H1 (cell line): ENCODE measurements at regions not wholly inside any gene's neighbourhood (a gene's known extent, or its start where the extent isn't known, plus 50 kb on each side); places are given as distances from the start of the nearest gene placed in this dataset.

Source experiments
- CTCF ChIA-PET: fragments of 300-600 bp; sonication (Branson Sonifier 250); formaldehyde crosslinking; loops from one replicate; lab custom pipeline; 2021; ENCODE audit not compliant: partially characterized antibody; lab: Charles Lee
- POLR2A ChIA-PET: fragments of 300-600 bp; sonication (Branson Sonifier 250); formaldehyde crosslinking; loops from one replicate; lab custom pipeline; 2021; ENCODE audit warnings: inconsistent platforms; ENCODE audit not compliant: partially characterized antibody; lab: Charles Lee
- DNase-seq, 2 experiments: peaks; one replicate each; pipeline versions ENCODE4 v3.0.0 to v3.0.0-alpha.2; 2010 to 2022; ENCODE audit warnings: low spot score in 2 of 2, low read depth in 1 of 2, mixed read lengths in 1 of 2
- FAIRE-seq: peaks from 2 replicates; lab custom pipeline; 2011; peaks lifted over from hg19 to GRCh38; lab: Jason Lieb, UNC
- H2AFZ ChIP-seq: 2 replicates; pipeline ENCODE4 v1.8.1; 2012; ENCODE audit warnings: low read length, inconsistent platforms
- H2AK5ac ChIP-seq: 2 replicates; pipeline ENCODE4 v1.6.1; 2013; ENCODE audit warnings: low read depth, low read length
- H2BK120ac ChIP-seq: replicated peaks from 2 replicates; pipeline ENCODE3; 2013; ENCODE audit warnings: low read depth, low read length, inconsistent platforms
- H2BK12ac ChIP-seq: 2 replicates; pipeline ENCODE4 v1.6.1; 2013; ENCODE audit warnings: low read depth, low read length
- H2BK15ac ChIP-seq: 2 replicates; pipeline ENCODE4 v1.6.1; 2013; ENCODE audit warnings: low read length
- H2BK20ac ChIP-seq: 2 replicates; pipeline ENCODE4 v1.6.1; 2013; ENCODE audit warnings: low read length
- H2BK5ac ChIP-seq: 2 replicates; pipeline ENCODE4 v1.6.1; 2013; ENCODE audit warnings: low read depth, low read length
- H3K14ac ChIP-seq: 2 replicates; pipeline ENCODE4 v1.6.1; 2013; ENCODE audit warnings: inconsistent platforms; ENCODE audit not compliant: insufficient read length
- H3K18ac ChIP-seq: 2 replicates; pipeline ENCODE4 v1.6.1; 2013; ENCODE audit warnings: low read length; ENCODE audit errors: extremely low read depth
- H3K23ac ChIP-seq: 2 replicates; pipeline ENCODE4 v1.6.1; 2013; ENCODE audit warnings: inconsistent platforms; ENCODE audit not compliant: insufficient read length
- H3K23me2 ChIP-seq: 2 replicates; pipeline ENCODE4 v1.6.1; 2013; ENCODE audit warnings: low read depth, low read length
- H3K27ac ChIP-seq: 2 replicates; pipeline ENCODE4 v1.6.1; 2011; ENCODE audit warnings: low read depth, low read length, inconsistent platforms
- H3K27me3 ChIP-seq, 4 experiments: replicated peaks in 1 of 4; 1 replicate in 1 of 4; 2 replicates in 3 of 4; pipeline versions ENCODE4 v1.6.1 to v1.8.1; 2011 to 2013; ENCODE audit warnings: low read length in 3 of 4, mild to moderate bottlenecking in 3 of 4, inconsistent platforms in 2 of 4, mixed read lengths in 2 of 4, moderate library complexity in 1 of 4; ENCODE audit not compliant: control insufficient read depth in 3 of 4, insufficient read depth in 3 of 4; ENCODE audit errors: extremely low read depth in 1 of 4
- H3K36me3 ChIP-seq, 4 experiments: 2 replicates each; pipeline versions ENCODE4 v1.6.1 to v1.8.1; 2011 to 2013; ENCODE audit warnings: mild to moderate bottlenecking in 4 of 4, low read length in 3 of 4, moderate library complexity in 2 of 4, control low read depth in 1 of 4, inconsistent platforms in 1 of 4; ENCODE audit not compliant: insufficient read depth in 4 of 4, control insufficient read depth in 2 of 4
- H3K4ac ChIP-seq: replicated peaks from 2 replicates; pipeline ENCODE3; 2013; ENCODE audit warnings: low read length, low read depth, mixed read lengths, inconsistent platforms; ENCODE audit not compliant: insufficient read length
- H3K4me1 ChIP-seq, 4 experiments: replicated peaks in 1 of 4; 1 replicate in 1 of 4; 2 replicates in 3 of 4; pipeline versions ENCODE4 v1.6.1 to v1.8.1; 2011 to 2013; ENCODE audit warnings: low read length in 3 of 4, inconsistent platforms in 2 of 4, mixed read lengths in 1 of 4; ENCODE audit not compliant: insufficient read depth in 4 of 4, control insufficient read depth in 3 of 4
- H3K4me2 ChIP-seq, 2 experiments: 2 replicates each; pipeline versions ENCODE4 v1.6.1 to v1.8.1; 2011 to 2013; ENCODE audit warnings: low read depth in 2 of 2, low read length in 2 of 2, control low read depth in 1 of 2, inconsistent platforms in 1 of 2, mild to moderate bottlenecking in 1 of 2; ENCODE audit not compliant: insufficient read depth in 1 of 2
- H3K4me3 ChIP-seq, 4 experiments: fragments of 200-600, 300-600 bp in 1 of 4; sonication (generic), shearing (Covaris generic), sonication (Bioruptor Twin) in 1 of 4; 2 replicates each; pipeline versions ENCODE4 v1.5.1 to v1.8.1; 2011 to 2016; ENCODE audit warnings: low read length in 4 of 4, low read depth in 3 of 4, control low read depth in 2 of 4, inconsistent platforms in 2 of 4, mild to moderate bottlenecking in 2 of 4, mixed read lengths in 1 of 4, moderate library complexity in 1 of 4; ENCODE audit not compliant: insufficient read depth in 2 of 4; ENCODE audit errors: extremely low read depth in 1 of 4
- H3K56ac ChIP-seq: replicated peaks from 2 replicates; pipeline ENCODE3; 2013; ENCODE audit warnings: low read depth, mild to moderate bottlenecking, mixed read lengths, low read length, inconsistent platforms; ENCODE audit not compliant: insufficient read length
- H3K79me1 ChIP-seq: 2 replicates; pipeline ENCODE4 v1.6.1; 2013; ENCODE audit warnings: low read depth, low read length, control low read depth
- H3K79me2 ChIP-seq, 2 experiments: 2 replicates each; pipeline versions ENCODE4 v1.6.1 to v1.8.1; 2012 to 2013; ENCODE audit warnings: low read length in 2 of 2, mild to moderate bottlenecking in 2 of 2, inconsistent platforms in 1 of 2; ENCODE audit not compliant: insufficient read depth in 2 of 2, control insufficient read depth in 1 of 2
- H3K9ac ChIP-seq, 4 experiments: replicated peaks in 1 of 4; 1 replicate in 1 of 4; 2 replicates in 3 of 4; pipeline versions ENCODE4 v1.6.1 to v1.8.1; 2011 to 2013; ENCODE audit warnings: low read depth in 3 of 4, low read length in 3 of 4, control low read depth in 2 of 4, mild to moderate bottlenecking in 2 of 4, moderate library complexity in 2 of 4, inconsistent platforms in 1 of 4; ENCODE audit errors: extremely low read depth in 1 of 4
- H3K9me3 ChIP-seq, 2 experiments: 2 replicates each; pipeline versions ENCODE4 v1.6.1 to v1.8.1; 2012 to 2013; ENCODE audit warnings: mild to moderate bottlenecking in 2 of 2, moderate library complexity in 2 of 2, control low read depth in 1 of 2, inconsistent platforms in 1 of 2, low read depth in 1 of 2, low read length in 1 of 2, mixed read lengths in 1 of 2; ENCODE audit not compliant: insufficient read depth in 2 of 2
- H4K20me1 ChIP-seq, 2 experiments: replicated peaks in 1 of 2; 2 replicates each; pipeline versions ENCODE3 to v1.8.1; 2011 to 2013; ENCODE audit warnings: inconsistent platforms in 2 of 2, low read length in 2 of 2, mild to moderate bottlenecking in 1 of 2; ENCODE audit not compliant: insufficient read depth in 2 of 2, control insufficient read depth in 1 of 2
- H4K5ac ChIP-seq: 2 replicates; pipeline ENCODE4 v1.6.1; 2013; ENCODE audit warnings: low read length, low read depth, mixed read lengths, inconsistent platforms; ENCODE audit not compliant: insufficient read length
- H4K8ac ChIP-seq: 2 replicates; pipeline ENCODE4 v1.8.0; 2013; ENCODE audit warnings: mild to moderate bottlenecking, moderate library complexity, low read length, inconsistent platforms; ENCODE audit not compliant: insufficient read depth; ENCODE audit errors: extremely low read depth
- H4K91ac ChIP-seq: replicated peaks from 2 replicates; pipeline ENCODE3; 2013; ENCODE audit warnings: low read length, mixed read lengths, inconsistent platforms; ENCODE audit not compliant: insufficient read length
- ASH2L ChIP-seq: fragments of 200-600, 300-600 bp; sonication (generic); IDR thresholded peaks from one replicate; pipeline ENCODE4 v1.7.1; 2017; ENCODE audit warnings: low read length
- BACH1 ChIP-seq: IDR thresholded peaks from 2 replicates; pipeline ENCODE4 v1.6.1; 2012; ENCODE audit warnings: low read length, improper control_type of control experiment
- GABPA ChIP-seq: IDR thresholded peaks from 2 replicates; pipeline ENCODE4 v1.6.1; 2011; ENCODE audit warnings: mild to moderate bottlenecking, low read length, moderate library complexity, borderline replicate concordance; ENCODE audit not compliant: insufficient read depth
- HDAC2 ChIP-seq, 2 experiments: fragments of 300-600 bp in 1 of 2; sonication (generic) in 1 of 2; IDR thresholded peaks; 2 replicates each; pipeline ENCODE4 v1.6.1; 2011 to 2012; ENCODE audit warnings: low read depth in 2 of 2, low read length in 2 of 2, mild to moderate bottlenecking in 2 of 2, moderate library complexity in 2 of 2, borderline replicate concordance in 1 of 2, inconsistent platforms in 1 of 2
- MAFK ChIP-seq: IDR thresholded peaks from 2 replicates; pipeline ENCODE4 v1.6.1; 2012; ENCODE audit warnings: low read depth, mild to moderate bottlenecking, improper control_type of control experiment, low read length
- POU5F1 ChIP-seq: IDR thresholded peaks from 2 replicates; pipeline ENCODE4 v1.6.1; 2011; ENCODE audit warnings: low read depth, mild to moderate bottlenecking, low read length, moderate library complexity
- RFX5 ChIP-seq: IDR thresholded peaks from 2 replicates; pipeline ENCODE4 v1.6.1; 2011; ENCODE audit warnings: low read depth, low read length, improper control_type of control experiment, borderline replicate concordance
- SIX5 ChIP-seq: IDR thresholded peaks from 2 replicates; pipeline ENCODE4 v1.6.1; 2011; ENCODE audit warnings: mild to moderate bottlenecking, low read depth, low read length
- SP2 ChIP-seq: IDR thresholded peaks from 2 replicates; pipeline ENCODE4 v1.6.1; 2012; ENCODE audit warnings: mild to moderate bottlenecking, low read length, inconsistent platforms
- WGBS, 2 experiments: shearing (Covaris generic) in 1 of 2; methylation state at CpG; one replicate each; pipeline versions ENCODE4 v1.1.6 to v1.1.7; 2013 to 2015; ENCODE audit warnings: low lambda C conversion rate in 2 of 2, mixed read lengths in 2 of 2, inconsistent platforms in 1 of 2, low coverage in 1 of 2, missing lambda C conversion rate in 1 of 2; ENCODE audit not compliant: insufficient replicate concordance in 2 of 2, insufficient coverage in 1 of 2, insufficient read length in 1 of 2; ENCODE audit errors: extremely low coverage in 1 of 2, missing lambda C conversion rate in 1 of 2; 5-methylcytosine and 5-hydroxymethylcytosine counted together
- TF ChIP-seq, protein P1 (sequence below): IDR thresholded peaks from 2 replicates; pipeline ENCODE4 v1.6.1; 2011; ENCODE audit warnings: low read length, improper control_type of control experiment

DNA sequence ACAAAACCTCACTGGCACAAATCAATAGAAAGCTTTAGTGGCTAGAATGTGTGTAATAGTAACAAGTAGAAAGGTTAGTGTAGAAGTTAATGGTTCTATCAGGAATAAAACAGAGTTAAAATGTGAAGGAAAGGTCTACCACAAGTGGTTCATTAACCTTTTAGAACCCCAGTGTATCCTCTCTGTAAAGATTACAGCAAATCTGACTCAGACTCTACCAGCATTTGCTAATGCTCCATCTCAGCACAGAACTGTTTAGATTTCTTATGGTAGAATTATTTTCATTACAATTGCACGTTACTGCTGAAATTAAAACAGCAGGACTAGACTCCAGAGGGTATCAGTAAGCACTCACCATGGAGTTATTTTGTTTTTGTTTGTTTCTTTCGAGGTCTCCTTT lies 609.0 kb upstream of the LMO3 start:
- no peaks in the 10 kb centered on the region for H3K23me2 ChIP-seq
- CTCF ChIA-PET: interaction anchor here (0.7 to 1.6 kb wide), 5 partner anchors 10 to 135 kb away, joined by 3 to 4 read pairs (median 3); no protein-coding TSS in a partner anchor

More for the DNA sequence above, 609.0 kb upstream of the LMO3 start:
- Histone ChIP-seq H3K23ac (no peak overlapping the region), H3K27ac (no peak overlapping the region), H2BK15ac (no peak overlapping the region), H3K27me3 (no peaks in the 10 kb centered on the region), H4K20me1 (no peaks in the 10 kb centered on the region), H3K79me2 (no peaks in the 10 kb centered on the region), H3K56ac (no peak overlapping the region), H3K4me2 (no peak overlapping the region), H4K5ac (no peak overlapping the region), H2BK5ac (no peak overlapping the region), H3K18ac (no peak overlapping the region), H4K8ac (no peak overlapping the region), H3K9me3 (no peaks in the 10 kb centered on the region), H2BK20ac (no peak overlapping the region), H3K36me3 (no peaks in the 10 kb centered on the region), H2BK12ac (no peak overlapping the region), H3K14ac (no peak overlapping the region), H2BK120ac (no peak overlapping the region), H3K9ac (no peak overlapping the region), H2AFZ (no peak overlapping the region), H3K79me1 (no peaks in the 10 kb centered on the region), H2AK5ac (no peak overlapping the region), H4K91ac (no peak overlapping the region), H3K4me3 (no peak overlapping the region), H3K4ac (no peak overlapping the region), H3K4me1 (no peaks in the 10 kb centered on the region)
- 50% methylated on average over 2 of the region's 2 CpGs; no CpG with 5 or more reads in 1 of the 2 experiments for WGBS, 2 experiments
- POLR2A ChIA-PET: no interaction called here
- TF ChIP-seq SIX5 (no peak), RFX5 (no peak), POU5F1 (no peak), BACH1 (no peak), HDAC2 (IDR thresholded peaks at IDR 0.05; ENCODE audit: borderline replicate concordance in 1 of 2, low read depth in 2 of 2, low read length in 2 of 2) (no peak), GABPA (no peak), ASH2L (no peak), MAFK (no peak), SP2 (no peak)
- TF ChIP-seq, protein P1, sequence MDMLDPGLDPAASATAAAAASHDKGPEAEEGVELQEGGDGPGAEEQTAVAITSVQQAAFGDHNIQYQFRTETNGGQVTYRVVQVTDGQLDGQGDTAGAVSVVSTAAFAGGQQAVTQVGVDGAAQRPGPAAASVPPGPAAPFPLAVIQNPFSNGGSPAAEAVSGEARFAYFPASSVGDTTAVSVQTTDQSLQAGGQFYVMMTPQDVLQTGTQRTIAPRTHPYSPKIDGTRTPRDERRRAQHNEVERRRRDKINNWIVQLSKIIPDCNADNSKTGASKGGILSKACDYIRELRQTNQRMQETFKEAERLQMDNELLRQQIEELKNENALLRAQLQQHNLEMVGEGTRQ: no peak
- FAIRE-seq (no peak), DNase-seq (no peak)
